GM23248 (cell line): ENCODE measurements at regions not wholly inside any gene's neighbourhood (a gene's known extent, or its start where the extent isn't known, plus 50 kb on each side); places are given as distances from the start of the nearest gene placed in this dataset.

ENCODE experiments used
- EZH2 ChIP-seq: fragments of 200-600 bp; sonication (generic); IDR thresholded peaks from 2 replicates; pipeline ENCODE4 v1.6.1; 2018; ENCODE audit warnings: antibody characterized with exemption, mild to moderate bottlenecking; ENCODE audit not compliant: insufficient read depth, poor library complexity, severe bottlenecking
- EZH2phosphoT487 ChIP-seq: fragments of 200-600 bp; sonication (generic); IDR thresholded peaks from 2 replicates; pipeline ENCODE4 v1.6.1; 2018; ENCODE audit warnings: antibody characterized with exemption, moderate library complexity, mild to moderate bottlenecking, low read depth; ENCODE audit not compliant: insufficient read depth

GRCh38 chr3:104578558-104578957 lies 788.2 kb upstream of the ALCAM start:
- TF ChIP-seq EZH2 (no peak), EZH2phosphoT487 (no peak)
